GM21528 (cell line): ENCODE measurements at regions not wholly inside any gene's neighbourhood (a gene's known extent, or its start where the extent isn't known, plus 50 kb on each side); places are given as distances from the start of the nearest gene placed in this dataset.

Experiments
- ATAC-seq: cut with Tn5 transposase; IDR thresholded peaks from one replicate; pipeline ENCODE4 v1.9.1; 2021; ENCODE audit warnings: mild to moderate bottlenecking, moderate library complexity; ENCODE audit not compliant: unreplicated experiment, low FRiP score

GRCh38 chr14:97179573-97179972 is 382.4 kb downstream of the VRK1 start:
- no peak for ATAC-seq

- ATAC-seq = no peak
Observed at GRCh38 chr14:97180304-97181200, 383.4 kb downstream of the VRK1 start.

- no peak for ATAC-seq
Observed at GRCh38 chr14:97185186-97185585, 388.0 kb downstream of the VRK1 start.

GRCh38 chr14:97187916-97188315 is 390.7 kb downstream of the VRK1 start:
- ATAC-seq = no peak

GRCh38 chr14:97196336-97196735 is 399.2 kb downstream of the VRK1 start:
- no peak for ATAC-seq

GRCh38 chr14:97198813-97199212 is 401.6 kb downstream of the VRK1 start:
- no peak for ATAC-seq

- no peak for ATAC-seq
Observed at GRCh38 chr14:97200245-97200644, 403.1 kb downstream of the VRK1 start.

- ATAC-seq = no peak
Observed at GRCh38 chr14:97206916-97207315, 409.7 kb downstream of the VRK1 start.

- no peak for ATAC-seq
Observed at GRCh38 chr14:97210202-97210601, 413.0 kb downstream of the VRK1 start.

GRCh38 chr14:97212399-97212798 is 415.2 kb downstream of the VRK1 start:
- ATAC-seq = no peak

- no peak for ATAC-seq
Observed at GRCh38 chr14:97213720-97214119, 416.5 kb downstream of the VRK1 start.

GRCh38 chr14:97215263-97215969 is 418.2 kb downstream of the VRK1 start:
- no peak for ATAC-seq

- ATAC-seq = no peak
Observed at GRCh38 chr14:97217111-97217885, 420.1 kb downstream of the VRK1 start.

GRCh38 chr14:97218274-97218673 is 421.1 kb downstream of the VRK1 start:
- ATAC-seq = no peak

GRCh38 chr14:97218691-97219430 is 421.7 kb downstream of the VRK1 start:
- ATAC-seq = no peak

GRCh38 chr14:97219431-97220017 is 422.3 kb downstream of the VRK1 start:
- ATAC-seq = no peak

- ATAC-seq = no peak
Observed at GRCh38 chr14:97221572-97222285, 424.5 kb downstream of the VRK1 start.

GRCh38 chr14:97224016-97224415 is 426.8 kb downstream of the VRK1 start:
- no peak for ATAC-seq

GRCh38 chr14:97230051-97230450 is 432.9 kb downstream of the VRK1 start:
- no peak for ATAC-seq
